ENCODE measurements at regions not wholly inside any gene's neighbourhood (a gene's known extent, or its start where the extent isn't known, plus 50 kb on each side); places are given as distances from the start of the nearest gene placed in this dataset.

DNA sequence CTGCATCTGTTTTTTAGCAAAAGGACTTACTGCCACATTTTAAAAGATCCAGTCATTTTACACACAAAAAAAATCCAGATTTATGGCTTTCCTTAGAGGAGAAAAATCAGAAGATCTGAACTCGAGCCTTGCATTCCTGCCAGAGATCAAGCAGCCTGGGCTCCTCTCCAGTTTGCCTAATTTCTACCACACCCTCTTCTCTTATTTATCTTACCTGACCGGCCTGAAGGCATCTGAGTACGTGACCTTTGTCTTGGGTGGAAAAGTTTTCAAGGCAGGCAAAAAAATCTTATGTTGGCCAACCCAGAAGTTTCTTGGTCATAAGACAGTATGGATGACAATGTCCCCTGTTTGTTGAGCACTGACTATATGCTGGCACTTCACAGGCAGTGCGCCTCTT, 60.3 kb downstream of the CHRD start:
- no peaks in the 10 kb centered on the region for H3K36me3 ChIP-seq (ENCODE audit: control insufficient read depth, insufficient read depth, low read length)
- ChIA-PET POLR2A (no interaction called here), CTCF (interaction anchor here (0.7 kb wide), 1 partner anchor 20 kb away, joined by 4 read pairs; no protein-coding TSS in a partner anchor)
- peaks cover 6% of the 10 kb centered on the region for H3K27me3 ChIP-seq (ENCODE audit: control insufficient read depth, insufficient read depth, low read length)
- DNase-seq (ENCODE audit: low read depth), result no peak
- H3K4me3 ChIP-seq (ENCODE audit: low read depth, low read length), result no peak overlapping the region
- TF ChIP-seq, protein P1, sequence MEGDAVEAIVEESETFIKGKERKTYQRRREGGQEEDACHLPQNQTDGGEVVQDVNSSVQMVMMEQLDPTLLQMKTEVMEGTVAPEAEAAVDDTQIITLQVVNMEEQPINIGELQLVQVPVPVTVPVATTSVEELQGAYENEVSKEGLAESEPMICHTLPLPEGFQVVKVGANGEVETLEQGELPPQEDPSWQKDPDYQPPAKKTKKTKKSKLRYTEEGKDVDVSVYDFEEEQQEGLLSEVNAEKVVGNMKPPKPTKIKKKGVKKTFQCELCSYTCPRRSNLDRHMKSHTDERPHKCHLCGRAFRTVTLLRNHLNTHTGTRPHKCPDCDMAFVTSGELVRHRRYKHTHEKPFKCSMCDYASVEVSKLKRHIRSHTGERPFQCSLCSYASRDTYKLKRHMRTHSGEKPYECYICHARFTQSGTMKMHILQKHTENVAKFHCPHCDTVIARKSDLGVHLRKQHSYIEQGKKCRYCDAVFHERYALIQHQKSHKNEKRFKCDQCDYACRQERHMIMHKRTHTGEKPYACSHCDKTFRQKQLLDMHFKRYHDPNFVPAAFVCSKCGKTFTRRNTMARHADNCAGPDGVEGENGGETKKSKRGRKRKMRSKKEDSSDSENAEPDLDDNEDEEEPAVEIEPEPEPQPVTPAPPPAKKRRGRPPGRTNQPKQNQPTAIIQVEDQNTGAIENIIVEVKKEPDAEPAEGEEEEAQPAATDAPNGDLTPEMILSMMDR (IDR thresholded peaks at IDR 0.05; ENCODE audit: insufficient read depth, low read depth, low read length), result no peak

DNA sequence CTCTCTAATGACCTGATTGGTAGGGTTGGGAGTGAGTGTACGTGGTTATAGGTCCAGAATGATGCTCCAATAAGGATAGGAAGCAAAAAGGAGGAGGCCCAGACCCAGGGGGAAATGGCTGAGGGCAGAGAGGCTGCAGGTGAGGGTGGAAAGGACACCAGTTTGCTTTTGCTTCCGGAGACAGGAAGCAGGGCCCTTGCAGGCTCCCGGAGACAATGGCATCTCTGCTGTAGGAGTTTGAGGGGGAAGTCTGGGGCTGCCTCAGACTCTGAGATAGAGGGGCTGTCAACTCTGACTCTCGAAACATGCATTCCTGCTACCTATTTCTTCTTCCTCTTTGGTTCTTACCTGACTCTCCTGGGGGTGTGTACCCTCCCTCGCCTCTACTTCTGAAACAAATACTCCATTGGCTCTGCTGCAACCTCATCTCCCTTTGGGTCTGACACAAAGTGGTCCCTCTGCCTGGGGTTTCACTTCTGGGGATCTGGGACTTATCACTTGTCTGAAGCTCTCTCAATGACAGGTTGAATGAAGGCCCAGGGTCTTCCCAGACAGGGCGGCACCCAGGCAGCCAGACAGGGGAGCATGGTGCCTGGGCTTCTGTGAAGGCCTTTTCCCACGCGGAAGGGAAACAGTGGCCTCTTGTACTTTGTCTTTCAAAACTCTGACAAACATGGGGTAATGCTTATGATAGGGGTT, 61.5 kb downstream of the CHRD start:
- H3K36me3 ChIP-seq (ENCODE audit: control insufficient read depth, insufficient read depth, low read length), result no peaks in the 10 kb centered on the region
- peaks cover 6% of the 10 kb centered on the region for H3K27me3 ChIP-seq (ENCODE audit: control insufficient read depth, insufficient read depth, low read length)
- no peak for DNase-seq (ENCODE audit: low read depth)
- H3K4me3 ChIP-seq (ENCODE audit: low read depth, low read length), result no peak overlapping the region
- ChIA-PET CTCF (no interaction called here), POLR2A (no interaction called here)
- TF ChIP-seq, protein P1 (IDR thresholded peaks at IDR 0.05; ENCODE audit: insufficient read depth, low read depth, low read length), result no peak

DNA sequence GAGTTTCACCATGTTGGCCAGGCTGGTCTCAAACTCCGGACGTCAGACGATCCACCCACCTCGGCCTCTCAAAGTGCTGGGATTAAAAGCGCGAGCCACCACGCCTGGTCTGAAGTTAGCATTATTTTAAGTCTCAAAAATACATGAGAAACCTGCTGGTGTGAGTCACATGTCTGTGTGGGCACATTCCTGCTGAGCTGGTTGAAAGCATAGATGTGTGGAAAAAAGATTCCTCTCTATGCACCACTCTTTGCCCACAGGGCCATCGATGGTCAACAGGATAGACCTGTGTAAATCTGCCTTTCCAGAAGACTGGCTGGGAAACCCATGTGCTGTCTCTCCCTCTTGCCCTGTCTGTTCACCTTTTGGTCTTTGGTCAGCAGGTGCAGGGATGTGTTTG, 63.5 kb downstream of the CHRD start:
- no peak overlapping the region for H3K4me3 ChIP-seq (ENCODE audit: low read depth, low read length)
- ChIA-PET POLR2A (interaction anchor here (0.5 kb wide), 1 partner anchor 810 kb away, joined by 4 read pairs; no protein-coding TSS in a partner anchor), CTCF (interaction anchor here (1.5 kb wide), 1 partner anchor 70 kb away, joined by 5 read pairs; no protein-coding TSS in a partner anchor)
- peaks cover 7% of the 10 kb centered on the region for H3K27me3 ChIP-seq (ENCODE audit: control insufficient read depth, insufficient read depth, low read length)
- no peaks in the 10 kb centered on the region for H3K36me3 ChIP-seq (ENCODE audit: control insufficient read depth, insufficient read depth, low read length)
- TF ChIP-seq, protein P1 (IDR thresholded peaks at IDR 0.05; ENCODE audit: insufficient read depth, low read depth, low read length), result no peak
- no peak for DNase-seq (ENCODE audit: low read depth)

DNA sequence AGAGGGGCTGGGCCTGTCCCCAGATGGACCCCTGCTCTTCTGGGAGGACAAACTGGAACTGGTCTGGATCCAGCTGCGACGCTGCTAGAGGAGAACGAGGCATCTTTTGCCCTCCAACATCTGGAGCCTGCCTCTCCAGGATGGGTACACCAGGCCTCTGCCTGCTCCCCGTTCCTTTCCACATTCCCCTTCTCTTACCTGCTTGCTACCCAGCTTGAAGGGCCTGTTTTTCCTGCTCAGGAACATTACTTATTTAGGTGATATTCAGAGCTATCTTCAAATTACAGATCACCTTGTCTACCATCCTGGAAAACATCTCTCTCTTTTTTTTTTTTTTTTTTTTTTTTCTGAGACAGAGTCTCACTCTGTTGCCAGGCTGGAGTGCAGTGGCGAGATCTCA, 64.0 kb downstream of the CHRD start:
- TF ChIP-seq, protein P1 (IDR thresholded peaks at IDR 0.05; ENCODE audit: insufficient read depth, low read depth, low read length), result no peak
- ChIA-PET POLR2A (interaction anchor here (0.5 kb wide), 1 partner anchor 810 kb away, joined by 4 read pairs; no protein-coding TSS in a partner anchor), CTCF (no interaction called here)
- Histone ChIP-seq H3K4me3 (ENCODE audit: low read depth, low read length) (no peak overlapping the region), H3K27me3 (ENCODE audit: control insufficient read depth, insufficient read depth, low read length) (peaks cover 7% of the 10 kb centered on the region), H3K36me3 (ENCODE audit: control insufficient read depth, insufficient read depth, low read length) (no peaks in the 10 kb centered on the region)
- no peak for DNase-seq (ENCODE audit: low read depth)

DNA sequence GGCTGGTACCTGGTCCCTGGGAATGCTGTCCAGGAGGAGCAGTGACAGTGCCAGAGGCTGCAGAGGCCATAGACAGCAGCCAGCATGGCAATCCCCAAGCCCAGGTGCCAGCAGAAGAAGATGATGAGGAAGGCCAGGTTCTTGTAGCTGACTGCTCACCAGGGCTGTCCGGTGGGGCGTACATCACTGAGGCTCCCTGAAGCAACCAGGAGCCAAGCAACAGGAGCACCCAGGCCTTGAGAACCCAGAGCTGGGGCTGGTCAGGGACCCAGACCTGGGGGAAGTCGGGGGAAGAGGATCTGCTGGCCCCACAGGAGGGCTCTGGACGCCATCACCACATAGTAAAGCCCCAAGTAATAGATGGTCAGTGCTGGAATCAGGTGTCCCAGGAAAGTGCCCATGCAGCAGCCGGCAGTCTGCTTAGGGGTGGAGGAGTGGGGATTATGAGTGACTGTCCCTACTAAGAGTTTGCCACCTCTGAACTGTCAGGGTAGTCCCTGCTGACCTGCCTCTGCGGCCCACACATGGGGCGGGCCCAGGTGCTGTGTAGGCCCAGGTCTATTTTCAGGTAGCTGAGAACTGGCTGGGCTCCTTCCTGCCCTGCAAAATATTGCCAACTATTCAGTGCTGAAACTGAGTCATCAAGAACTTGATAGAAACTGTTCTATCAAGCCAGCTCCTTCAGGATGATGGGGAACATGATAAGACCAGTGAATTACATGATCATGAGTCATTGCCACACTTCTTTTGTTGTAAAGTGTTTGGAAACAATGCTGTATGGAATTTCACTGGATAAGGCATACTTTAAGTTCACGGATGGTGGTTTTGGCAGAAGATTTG, 68.7 kb downstream of the CHRD start:
- ChIA-PET CTCF (interaction anchor here (0.7 to 1.0 kb wide), 2 partner anchors 41 to 108 kb away, joined by 3 to 4 read pairs; no protein-coding TSS in a partner anchor), POLR2A (interaction anchor here (0.6 kb wide), 1 partner anchor 37 kb away, joined by 3 read pairs; no protein-coding TSS in a partner anchor)
- no peak overlapping the region for H3K4me3 ChIP-seq (ENCODE audit: low read depth, low read length)

More for the DNA sequence above, 68.7 kb downstream of the CHRD start:
- peaks cover 1% of the 10 kb centered on the region; the same call in 1 of the 2 replicates for H3K27me3 ChIP-seq (ENCODE audit: control insufficient read depth, insufficient read depth, low read length)
- no peaks in the 10 kb centered on the region for H3K36me3 ChIP-seq (ENCODE audit: control insufficient read depth, insufficient read depth, low read length)
- no peak for DNase-seq (ENCODE audit: low read depth)
- TF ChIP-seq, protein P1 (IDR thresholded peaks at IDR 0.05; ENCODE audit: insufficient read depth, low read depth, low read length), result no peak

All from BJ (cell line).